ENCODE measurements at regions not wholly inside any gene's neighbourhood (a gene's known extent, or its start where the extent isn't known, plus 50 kb on each side); places are given as distances from the start of the nearest gene placed in this dataset.

DNA sequence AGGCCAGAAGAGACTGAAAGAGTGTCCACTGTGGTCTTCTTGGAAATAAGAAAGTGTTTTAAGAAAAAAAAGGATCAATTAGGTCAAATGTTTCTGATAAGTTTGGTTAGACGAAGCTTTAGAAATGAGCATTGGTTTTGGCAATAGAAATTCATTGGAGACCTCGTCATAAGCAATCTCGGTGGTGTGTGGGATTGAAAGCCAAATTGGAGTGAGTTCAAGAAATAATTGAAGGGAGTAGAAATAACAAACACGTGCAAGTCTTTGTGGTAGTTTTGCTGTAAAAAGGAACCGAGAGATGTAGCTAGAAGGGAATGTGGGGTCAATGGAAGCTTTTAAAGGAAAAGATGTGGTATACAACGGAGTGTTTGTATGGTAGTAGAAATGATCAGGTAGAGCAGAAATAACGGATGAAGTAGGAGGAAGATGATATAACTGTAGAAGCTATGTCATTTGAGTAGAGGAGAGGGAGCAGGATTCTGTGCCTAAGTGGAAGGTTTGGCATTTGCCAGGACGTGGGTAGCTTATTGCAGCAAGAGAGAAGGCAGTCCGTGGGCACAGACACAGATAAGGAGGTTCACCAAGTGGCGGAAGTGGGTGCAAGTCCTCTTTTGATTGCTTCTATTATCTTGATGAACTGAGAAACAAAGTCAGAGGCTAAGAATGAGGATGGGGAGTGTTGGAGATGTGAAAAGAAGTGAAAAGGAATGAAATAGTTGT, 146.2 kb downstream of the DACT1 start:
- ATAC-seq (no peak), DNase-seq (ENCODE audit: low spot score) (no peak), FAIRE-seq (no peak)
- in situ Hi-C loops (cut with HindIII; ENCODE audit: extremely low pct_ligation_motif_present, low pct_unique_long_range_greater_than_20kb), result no loop called here
- ChIA-PET POLR2A (no interaction called here), CTCF (ENCODE audit: low intra/inter-chr PET ratio, low total read pairs) (no interaction called here)
- intact Hi-C loops (cut with micrococcal nuclease; ENCODE audit: unreplicated experiment), result no loop called here
- Histone ChIP-seq H3K79me2 (ENCODE audit: insufficient read depth, low read length) (no peaks in the 10 kb centered on the region), H3K9ac (ENCODE audit: insufficient read depth, low read depth, low read length) (no peak overlapping the region), H3K27ac (ENCODE audit: extremely low read length, insufficient read depth, low read length) (no peak overlapping the region), H3K4me3 (replicated peaks in 1 of 3; ENCODE audit: insufficient read depth in 1 of 3, low read depth in 2 of 3, low read length in 3 of 3) (no peak overlapping the region), H3K4me2 (ENCODE audit: low read depth, low read length) (no peak overlapping the region), H4K20me1 (ENCODE audit: insufficient read depth, low read length) (no peaks in the 10 kb centered on the region), H3K27me3 (ENCODE audit: control insufficient read depth in 1 of 2, insufficient read depth in 2 of 2, low read length in 2 of 2) (no peaks in the 10 kb centered on the region), H2AFZ (ENCODE audit: low read length) (no peak overlapping the region), H3K36me3 (replicated peaks in 1 of 2; ENCODE audit: control insufficient read depth in 1 of 2, insufficient read depth in 2 of 2, low read length in 2 of 2) (no peaks in the 10 kb centered on the region), H3K9me3 (ENCODE audit: low read length) (no peaks in the 10 kb centered on the region), H3K4me1 (ENCODE audit: insufficient read depth, low read length) (no peaks in the 10 kb centered on the region)
- BruUV-seq (replicated peaks), result no TSS peak
- 8% methylated on average over 10 of the region's 10 CpGs for WGBS (ENCODE audit: low lambda C conversion rate)
- TF ChIP-seq ZNF782 (CRISPR knock-in tag; IDR thresholded peaks at IDR 0.05; ENCODE audit: borderline replicate concordance) (no peak), ATF7 (IDR thresholded peaks at IDR 0.05) (no peak), ATF7 (CRISPR knock-in tag; IDR thresholded peaks at IDR 0.05) (no peak), PAXIP1 (CRISPR knock-in tag; conservative IDR thresholded peaks at IDR 0.05) (no peak), SOX13 (IDR thresholded peaks at IDR 0.05) (no peak), SOX13 (CRISPR knock-in tag; conservative IDR thresholded peaks at IDR 0.05 in 1 of 2, IDR thresholded peaks at IDR 0.05 in 1 of 2) (no peak), ZFAT (CRISPR knock-in tag; conservative IDR thresholded peaks at IDR 0.05) (no peak), ZNF225 (CRISPR knock-in tag; IDR thresholded peaks at IDR 0.05) (no peak), MXI1 (IDR thresholded peaks at IDR 0.05; ENCODE audit: borderline replicate concordance, low read depth, low read length) (no peak), ISL2 (CRISPR knock-in tag; IDR thresholded peaks at IDR 0.05) (no peak), ZFP41 (CRISPR knock-in tag; IDR thresholded peaks at IDR 0.05; ENCODE audit: borderline replicate concordance) (no peak), IKZF5 (CRISPR knock-in tag; IDR thresholded peaks at IDR 0.05) (no peak)
- TF ChIP-seq, protein P1, sequence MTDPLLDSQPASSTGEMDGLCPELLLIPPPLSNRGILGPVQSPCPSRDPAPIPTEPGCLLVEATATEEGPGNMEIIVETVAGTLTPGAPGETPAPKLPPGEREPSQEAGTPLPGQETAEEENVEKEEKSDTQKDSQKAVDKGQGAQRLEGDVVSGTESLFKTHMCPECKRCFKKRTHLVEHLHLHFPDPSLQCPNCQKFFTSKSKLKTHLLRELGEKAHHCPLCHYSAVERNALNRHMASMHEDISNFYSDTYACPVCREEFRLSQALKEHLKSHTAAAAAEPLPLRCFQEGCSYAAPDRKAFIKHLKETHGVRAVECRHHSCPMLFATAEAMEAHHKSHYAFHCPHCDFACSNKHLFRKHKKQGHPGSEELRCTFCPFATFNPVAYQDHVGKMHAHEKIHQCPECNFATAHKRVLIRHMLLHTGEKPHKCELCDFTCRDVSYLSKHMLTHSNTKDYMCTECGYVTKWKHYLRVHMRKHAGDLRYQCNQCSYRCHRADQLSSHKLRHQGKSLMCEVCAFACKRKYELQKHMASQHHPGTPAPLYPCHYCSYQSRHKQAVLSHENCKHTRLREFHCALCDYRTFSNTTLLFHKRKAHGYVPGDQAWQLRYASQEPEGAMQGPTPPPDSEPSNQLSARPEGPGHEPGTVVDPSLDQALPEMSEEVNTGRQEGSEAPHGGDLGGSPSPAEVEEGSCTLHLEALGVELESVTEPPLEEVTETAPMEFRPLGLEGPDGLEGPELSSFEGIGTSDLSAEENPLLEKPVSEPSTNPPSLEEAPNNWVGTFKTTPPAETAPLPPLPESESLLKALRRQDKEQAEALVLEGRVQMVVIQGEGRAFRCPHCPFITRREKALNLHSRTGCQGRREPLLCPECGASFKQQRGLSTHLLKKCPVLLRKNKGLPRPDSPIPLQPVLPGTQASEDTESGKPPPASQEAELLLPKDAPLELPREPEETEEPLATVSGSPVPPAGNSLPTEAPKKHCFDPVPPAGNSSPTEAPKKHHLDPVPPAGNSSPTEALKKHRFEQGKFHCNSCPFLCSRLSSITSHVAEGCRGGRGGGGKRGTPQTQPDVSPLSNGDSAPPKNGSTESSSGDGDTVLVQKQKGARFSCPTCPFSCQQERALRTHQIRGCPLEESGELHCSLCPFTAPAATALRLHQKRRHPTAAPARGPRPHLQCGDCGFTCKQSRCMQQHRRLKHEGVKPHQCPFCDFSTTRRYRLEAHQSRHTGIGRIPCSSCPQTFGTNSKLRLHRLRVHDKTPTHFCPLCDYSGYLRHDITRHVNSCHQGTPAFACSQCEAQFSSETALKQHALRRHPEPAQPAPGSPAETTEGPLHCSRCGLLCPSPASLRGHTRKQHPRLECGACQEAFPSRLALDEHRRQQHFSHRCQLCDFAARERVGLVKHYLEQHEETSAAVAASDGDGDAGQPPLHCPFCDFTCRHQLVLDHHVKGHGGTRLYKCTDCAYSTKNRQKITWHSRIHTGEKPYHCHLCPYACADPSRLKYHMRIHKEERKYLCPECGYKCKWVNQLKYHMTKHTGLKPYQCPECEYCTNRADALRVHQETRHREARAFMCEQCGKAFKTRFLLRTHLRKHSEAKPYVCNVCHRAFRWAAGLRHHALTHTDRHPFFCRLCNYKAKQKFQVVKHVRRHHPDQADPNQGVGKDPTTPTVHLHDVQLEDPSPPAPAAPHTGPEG (CRISPR knock-in tag; IDR thresholded peaks at IDR 0.05), result no peak
- TF ChIP-seq, protein P2, sequence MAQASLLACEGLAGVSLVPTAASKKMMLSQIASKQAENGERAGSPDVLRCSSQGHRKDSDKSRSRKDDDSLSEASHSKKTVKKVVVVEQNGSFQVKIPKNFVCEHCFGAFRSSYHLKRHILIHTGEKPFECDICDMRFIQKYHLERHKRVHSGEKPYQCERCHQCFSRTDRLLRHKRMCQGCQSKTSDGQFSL (CRISPR knock-in tag; IDR thresholded peaks at IDR 0.05), result no peak

Data from HepG2 (cell line).